H9 (cell line): ENCODE measurements at regions not wholly inside any gene's neighbourhood (a gene's known extent, or its start where the extent isn't known, plus 50 kb on each side); places are given as distances from the start of the nearest gene placed in this dataset.

Experiments
- DNase-seq: peaks from one replicate; pipeline ENCODE4 v3.0.0-alpha.2; 2017
- H2AFZ ChIP-seq: one replicate; pipeline ENCODE4 v1.6.1; 2013; ENCODE audit warnings: mild to moderate bottlenecking, low read length, control low read depth, moderate library complexity
- H2AK5ac ChIP-seq: 2 replicates; pipeline ENCODE4 v1.6.1; 2013; ENCODE audit warnings: low read length, control low read depth, mixed read lengths; ENCODE audit not compliant: insufficient read length
- H2BK120ac ChIP-seq: one replicate; pipeline ENCODE4 v1.6.1; 2013; ENCODE audit warnings: low read depth, mild to moderate bottlenecking, low read length, control low read depth, inconsistent platforms; ENCODE audit not compliant: poor library complexity, severe bottlenecking
- H2BK12ac ChIP-seq: 2 replicates; pipeline ENCODE4 v1.6.1; 2013; ENCODE audit warnings: low read length, control low read depth, mixed read lengths, low read depth; ENCODE audit not compliant: insufficient read length
- H2BK15ac ChIP-seq: 2 replicates; pipeline ENCODE4 v1.6.1; 2013; ENCODE audit warnings: low read depth, low read length, control low read depth
- H2BK20ac ChIP-seq: one replicate; pipeline ENCODE4 v1.6.1; 2013; ENCODE audit warnings: low read depth, mild to moderate bottlenecking, low read length, control low read depth, inconsistent platforms; ENCODE audit not compliant: poor library complexity, severe bottlenecking
- H2BK5ac ChIP-seq: 2 replicates; pipeline ENCODE4 v1.6.1; 2013; ENCODE audit warnings: low read length, control low read depth, mixed read lengths; ENCODE audit not compliant: insufficient read length
- H3K14ac ChIP-seq: 2 replicates; pipeline ENCODE4 v1.6.1; 2013; ENCODE audit warnings: low read length, control low read depth; ENCODE audit not compliant: insufficient read depth
- H3K18ac ChIP-seq: 2 replicates; pipeline ENCODE4 v1.6.1; 2013; ENCODE audit warnings: low read depth, mild to moderate bottlenecking, mixed read lengths, low read length, control low read depth; ENCODE audit not compliant: insufficient read length
- H3K23ac ChIP-seq: 2 replicates; pipeline ENCODE4 v1.6.1; 2013; ENCODE audit warnings: low read length, control low read depth, mixed read lengths, low read depth; ENCODE audit not compliant: insufficient read length
- H3K23me2 ChIP-seq: 2 replicates; pipeline ENCODE4 v1.6.1; 2013; ENCODE audit warnings: low read depth, mild to moderate bottlenecking, mixed read lengths, low read length, control low read depth; ENCODE audit not compliant: insufficient read length, poor library complexity, severe bottlenecking
- H3K27ac ChIP-seq: 2 replicates; pipeline ENCODE4 v1.5.1; 2013; ENCODE audit warnings: low read length, control low read depth, mixed read lengths, low read depth; ENCODE audit not compliant: insufficient read length
- H3K27me3 ChIP-seq: 2 replicates; pipeline ENCODE4 v1.6.1; 2013; ENCODE audit warnings: low read length, control low read depth, inconsistent platforms; ENCODE audit not compliant: insufficient read depth
- H3K4ac ChIP-seq: 2 replicates; pipeline ENCODE4 v1.6.1; 2013; ENCODE audit warnings: low read depth, mild to moderate bottlenecking, control low read depth, inconsistent platforms, low read length, moderate library complexity
- H3K4me1 ChIP-seq: 2 replicates; pipeline ENCODE4 v1.6.1; 2013; ENCODE audit warnings: low read length, control low read depth, inconsistent platforms; ENCODE audit not compliant: insufficient read depth
- H3K4me2 ChIP-seq: 2 replicates; pipeline ENCODE4 v1.6.1; 2013; ENCODE audit warnings: low read length, control low read depth, mixed read lengths; ENCODE audit not compliant: insufficient read length, insufficient read depth
- H3K56ac ChIP-seq: 2 replicates; pipeline ENCODE4 v1.6.1; 2013; ENCODE audit warnings: low read depth, mild to moderate bottlenecking, mixed read lengths, low read length, control low read depth; ENCODE audit not compliant: insufficient read length
- H3K79me1 ChIP-seq: 2 replicates; pipeline ENCODE4 v1.6.1; 2013; ENCODE audit warnings: low read depth, mild to moderate bottlenecking, moderate library complexity, low read length, control low read depth, inconsistent platforms; ENCODE audit not compliant: insufficient read depth, poor library complexity, severe bottlenecking
- H3K79me2 ChIP-seq: 2 replicates; pipeline ENCODE4 v1.6.1; 2013; ENCODE audit warnings: low read length, control low read depth, inconsistent platforms; ENCODE audit not compliant: insufficient read depth
- H3K9ac ChIP-seq: 2 replicates; pipeline ENCODE4 v1.6.1; 2013; ENCODE audit warnings: low read length, control low read depth, mixed read lengths; ENCODE audit not compliant: insufficient read length; ENCODE audit errors: extremely low read depth
- H3K9me3 ChIP-seq: one replicate; pipeline ENCODE4 v1.6.1; 2013; ENCODE audit warnings: low read depth, low read length, inconsistent platforms; ENCODE audit not compliant: control insufficient read depth
- H3T11ph ChIP-seq: one replicate; pipeline ENCODE4 v1.6.1; 2013; ENCODE audit warnings: mild to moderate bottlenecking, low read length, control low read depth, inconsistent platforms
- H4K20me1 ChIP-seq: one replicate; pipeline ENCODE4 v1.6.1; 2013; ENCODE audit not compliant: control insufficient read depth, insufficient read length, insufficient read depth
- H4K5ac ChIP-seq: 2 replicates; pipeline ENCODE4 v1.6.1; 2013; ENCODE audit warnings: low read depth, mild to moderate bottlenecking, mixed read lengths, low read length, control low read depth; ENCODE audit not compliant: insufficient read length
- H4K8ac ChIP-seq: replicated peaks from 2 replicates; pipeline ENCODE4 v1.6.1; 2013; ENCODE audit warnings: low read length, control low read depth, mixed read lengths, low read depth; ENCODE audit not compliant: insufficient read length
- H4K91ac ChIP-seq: 2 replicates; pipeline ENCODE4 v1.6.1; 2013; ENCODE audit warnings: low read depth, mild to moderate bottlenecking, moderate library complexity, mixed read lengths, low read length, control low read depth; ENCODE audit not compliant: insufficient read length
- H3K27ac Mint-ChIP-seq, 3 experiments: 2 replicates in 2 of 3; 3 replicates in 1 of 3; pipeline ENCODE4 v1.8.0; 2020 to 2021; ENCODE audit warnings: mixed read lengths in 3 of 3, mild to moderate bottlenecking in 1 of 3, moderate library complexity in 1 of 3
- H3K27me3 Mint-ChIP-seq: 2 replicates; pipeline ENCODE4 v1.8.0; 2021; ENCODE audit warnings: low read depth, mild to moderate bottlenecking, moderate library complexity, mixed read lengths
- H3K36me3 Mint-ChIP-seq, 3 experiments: 2 replicates in 2 of 3; 3 replicates in 1 of 3; pipeline ENCODE4 v1.8.0; 2020 to 2021; ENCODE audit warnings: low read depth in 3 of 3, mixed read lengths in 3 of 3; ENCODE audit not compliant: insufficient read depth in 1 of 3
- H3K4me1 Mint-ChIP-seq, 2 experiments: 2 replicates each; pipeline ENCODE4 v1.8.0; 2020; ENCODE audit warnings: mixed read lengths in 2 of 2
- H3K4me3 Mint-ChIP-seq, 2 experiments: 2 replicates in 1 of 2; 3 replicates in 1 of 2; pipeline ENCODE4 v1.8.0; 2020 to 2021; ENCODE audit warnings: mild to moderate bottlenecking in 2 of 2, mixed read lengths in 2 of 2, moderate library complexity in 1 of 2
- H3K9me3 Mint-ChIP-seq, 2 experiments: 2 replicates in 1 of 2; 3 replicates in 1 of 2; pipeline ENCODE4 v1.8.0; 2020; ENCODE audit warnings: mild to moderate bottlenecking in 2 of 2, mixed read lengths in 2 of 2, moderate library complexity in 1 of 2
- WGBS: extraction: QIAGEN DNeasy Blood & Tissue Kit; methylation state at CpG from one replicate; pipeline ENCODE4 v1.1.7; 2013; ENCODE audit warnings: missing lambda C conversion rate, low lambda C conversion rate, mixed read lengths; ENCODE audit not compliant: insufficient read length; ENCODE audit errors: extremely low coverage; 5-methylcytosine and 5-hydroxymethylcytosine counted together
- TF ChIP-seq, protein P1 (sequence below): fragments of 200-600 bp; sonication (generic); conservative IDR thresholded peaks from 3 replicates; pipeline ENCODE4 v1.8.0; 2021; ENCODE audit warnings: antibody characterized with exemption, mild to moderate bottlenecking

DNA sequence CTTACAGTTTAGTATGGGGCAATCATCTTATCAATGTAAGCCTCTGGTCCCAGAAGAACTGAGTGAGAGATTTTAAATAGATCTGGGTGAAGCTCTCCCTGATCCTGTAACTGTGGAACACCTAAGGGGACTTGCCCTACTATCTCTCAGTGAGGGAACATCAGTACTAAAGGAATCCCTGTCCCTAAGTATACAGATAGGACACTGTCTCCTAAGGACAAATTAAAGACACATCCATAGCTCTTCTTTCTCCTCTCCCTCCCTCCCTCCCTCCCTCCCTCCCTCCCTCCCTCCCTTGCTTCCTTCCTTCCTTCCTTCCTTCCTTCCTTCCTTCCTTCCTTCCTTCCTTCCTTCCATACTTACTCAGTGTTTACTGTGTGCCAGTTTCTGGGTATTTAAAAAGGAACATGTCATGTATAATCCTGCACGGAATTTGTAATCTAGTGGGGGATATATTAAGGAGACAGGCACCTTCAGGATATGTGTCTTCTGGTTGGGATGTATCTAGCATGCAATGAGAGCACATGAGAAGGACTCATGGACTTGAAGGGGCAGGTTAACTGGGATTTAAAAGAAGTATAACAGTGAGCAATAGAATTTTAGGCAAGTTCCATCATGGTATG lies 222.2 kb upstream of the ATP5MC3 start:
- H2BK120ac ChIP-seq = no peak overlapping the region
- H3K4ac ChIP-seq = no peak overlapping the region
- no peak overlapping the region for H3K23ac ChIP-seq
- no peak overlapping the region for H3K4me2 ChIP-seq
- no peaks in the 10 kb centered on the region for H3K4me1 ChIP-seq
- no peaks in the 10 kb centered on the region for H3K79me2 ChIP-seq
- H3T11ph ChIP-seq = no peak overlapping the region
- H2BK5ac ChIP-seq = no peak overlapping the region
- Mint-ChIP-seq H3K9me3 (no peaks in the 10 kb centered on the region), H3K27ac (no peak overlapping the region), H3K4me3 (no peak overlapping the region), H3K4me1 (no peaks in the 10 kb centered on the region), H3K36me3 (no peaks in the 10 kb centered on the region), H3K27me3 (0 out of 2 replicates have a peak, but pooled peaks cover 1% of the 10 kb centered on the region)
- no peak overlapping the region for H4K8ac ChIP-seq
- H3K27ac ChIP-seq = no peak overlapping the region
- H2BK20ac ChIP-seq = no peak overlapping the region
- H2AK5ac ChIP-seq = no peak overlapping the region
- H3K9me3 ChIP-seq = no peaks in the 10 kb centered on the region
- no peak overlapping the region for H4K5ac ChIP-seq
- H3K79me1 ChIP-seq = no peaks in the 10 kb centered on the region
- no peaks in the 10 kb centered on the region for H3K23me2 ChIP-seq
- no peak overlapping the region for H3K18ac ChIP-seq
- no peak overlapping the region for H4K91ac ChIP-seq
- no peak for DNase-seq
- TF ChIP-seq, protein P1, sequence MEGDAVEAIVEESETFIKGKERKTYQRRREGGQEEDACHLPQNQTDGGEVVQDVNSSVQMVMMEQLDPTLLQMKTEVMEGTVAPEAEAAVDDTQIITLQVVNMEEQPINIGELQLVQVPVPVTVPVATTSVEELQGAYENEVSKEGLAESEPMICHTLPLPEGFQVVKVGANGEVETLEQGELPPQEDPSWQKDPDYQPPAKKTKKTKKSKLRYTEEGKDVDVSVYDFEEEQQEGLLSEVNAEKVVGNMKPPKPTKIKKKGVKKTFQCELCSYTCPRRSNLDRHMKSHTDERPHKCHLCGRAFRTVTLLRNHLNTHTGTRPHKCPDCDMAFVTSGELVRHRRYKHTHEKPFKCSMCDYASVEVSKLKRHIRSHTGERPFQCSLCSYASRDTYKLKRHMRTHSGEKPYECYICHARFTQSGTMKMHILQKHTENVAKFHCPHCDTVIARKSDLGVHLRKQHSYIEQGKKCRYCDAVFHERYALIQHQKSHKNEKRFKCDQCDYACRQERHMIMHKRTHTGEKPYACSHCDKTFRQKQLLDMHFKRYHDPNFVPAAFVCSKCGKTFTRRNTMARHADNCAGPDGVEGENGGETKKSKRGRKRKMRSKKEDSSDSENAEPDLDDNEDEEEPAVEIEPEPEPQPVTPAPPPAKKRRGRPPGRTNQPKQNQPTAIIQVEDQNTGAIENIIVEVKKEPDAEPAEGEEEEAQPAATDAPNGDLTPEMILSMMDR = no peak
- no peaks in the 10 kb centered on the region for H4K20me1 ChIP-seq
- no peak overlapping the region for H2BK12ac ChIP-seq
- H2BK15ac ChIP-seq = no peak overlapping the region
- H3K9ac ChIP-seq = no peak overlapping the region
- H3K27me3 ChIP-seq = no peaks in the 10 kb centered on the region
- WGBS = no CpG with 5 or more reads among the region's 1 CpG
- no peak overlapping the region for H3K14ac ChIP-seq
- no peak overlapping the region for H2AFZ ChIP-seq
- H3K56ac ChIP-seq = no peak overlapping the region
